A673 (cell line): ENCODE measurements at regions not wholly inside any gene's neighbourhood (a gene's known extent, or its start where the extent isn't known, plus 50 kb on each side); places are given as distances from the start of the nearest gene placed in this dataset.

Experiments used
- BruUV-seq: library from RNA; stranded (reverse); fragments of 400-500 nt; replicated peaks from 2 replicates; lab custom pipeline; 2021; lab: Mats Ljungman, UMichigan
- CTCF ChIA-PET: fragments of 300-600 bp; sonication (Branson Sonifier 250); formaldehyde crosslinking; loops from one replicate; lab custom pipeline; 2022; ENCODE audit warnings: antibody characterized with exemption; lab: Charles Lee
- POLR2A ChIA-PET: fragments of 300-600 bp; sonication (Branson Sonifier 250); formaldehyde crosslinking; loops from one replicate; lab custom pipeline; 2022; ENCODE audit warnings: antibody characterized with exemption; ENCODE audit not compliant: low non-redundant PET; lab: Charles Lee
- DNase-seq: peaks from one replicate; pipeline ENCODE4 v3.0.0-alpha.2; 2015; ENCODE audit warnings: low spot score
- H3K27ac ChIP-seq: fragments of 200-600 bp; sonication (generic); 2 replicates; pipeline ENCODE4 v1.5.1; 2016; ENCODE audit warnings: mixed run types, low read depth, mild to moderate bottlenecking, mixed read lengths, antibody characterized with exemption, low read length; ENCODE audit not compliant: poor library complexity, severe bottlenecking
- H3K27me3 ChIP-seq: fragments of 200-600 bp; sonication (generic); replicated peaks from 2 replicates; pipeline ENCODE4 v1.6.1; 2017; ENCODE audit warnings: mixed run types, low read depth, mild to moderate bottlenecking, mixed read lengths, antibody characterized with exemption, low read length; ENCODE audit not compliant: insufficient read depth, poor library complexity
- H3K36me3 ChIP-seq: fragments of 200-600 bp; sonication (generic); 2 replicates; pipeline ENCODE4 v1.6.1; 2016; ENCODE audit warnings: mixed run types, mild to moderate bottlenecking, mixed read lengths, antibody characterized with exemption, low read length; ENCODE audit not compliant: insufficient read depth, poor library complexity, severe bottlenecking
- H3K4me1 ChIP-seq: fragments of 200-600 bp; sonication (generic); 2 replicates; pipeline ENCODE4 v1.6.1; 2017; ENCODE audit warnings: mixed run types, mild to moderate bottlenecking, mixed read lengths, antibody characterized with exemption, low read length; ENCODE audit not compliant: insufficient read depth, poor library complexity, severe bottlenecking
- H3K4me3 ChIP-seq: fragments of 200-600 bp; sonication (generic); 2 replicates; pipeline ENCODE4 v1.5.1; 2016; ENCODE audit warnings: low read depth, mixed run types, mild to moderate bottlenecking, mixed read lengths, low read length; ENCODE audit not compliant: poor library complexity, severe bottlenecking
- H3K9me3 ChIP-seq: fragments of 200-600 bp; sonication (generic); 2 replicates; pipeline ENCODE4 v1.6.1; 2016; ENCODE audit warnings: mixed run types, low read depth, mild to moderate bottlenecking, mixed read lengths, antibody characterized with exemption, low read length; ENCODE audit not compliant: poor library complexity, severe bottlenecking
- EZH2 ChIP-seq: fragments of 200-600 bp; sonication (generic); IDR thresholded peaks from 2 replicates; pipeline ENCODE4 v1.6.1; 2017; ENCODE audit warnings: borderline replicate concordance, low read depth, mild to moderate bottlenecking, mixed read lengths, antibody characterized with exemption, low read length; ENCODE audit not compliant: poor library complexity, severe bottlenecking
- intact Hi-C: fragments of 100-400 bp; cut with micrococcal nuclease; formaldehyde crosslinking; loops from one replicate; pipeline ENCODE4 v1.10.0; 2022; ENCODE audit not compliant: unreplicated experiment
- TF ChIP-seq, protein P1 (sequence below): fragments of 300-800, 200-600 bp; sonication (generic); conservative IDR thresholded peaks from 2 replicates; pipeline ENCODE4 v1.5.1; 2017; ENCODE audit warnings: low read depth, mild to moderate bottlenecking, antibody characterized with exemption, low read length, moderate library complexity, mixed read lengths

GRCh38 chr2:6206882-6207281 is 514.7 kb downstream of the SOX11 start:
- intact Hi-C loops: no loop called here
- no peak overlapping the region for H3K4me3 ChIP-seq
- no peak overlapping the region for H3K27ac ChIP-seq
- POLR2A ChIA-PET: no interaction called here
- no peaks in the 10 kb centered on the region for H3K27me3 ChIP-seq
- no peak for DNase-seq
- H3K36me3 ChIP-seq: no peaks in the 10 kb centered on the region
- no peaks in the 10 kb centered on the region for H3K9me3 ChIP-seq
- no peaks in the 10 kb centered on the region for H3K4me1 ChIP-seq
- CTCF ChIA-PET: no interaction called here
- BruUV-seq: no TSS peak
- no peak for TF ChIP-seq EZH2
- TF ChIP-seq, protein P1, sequence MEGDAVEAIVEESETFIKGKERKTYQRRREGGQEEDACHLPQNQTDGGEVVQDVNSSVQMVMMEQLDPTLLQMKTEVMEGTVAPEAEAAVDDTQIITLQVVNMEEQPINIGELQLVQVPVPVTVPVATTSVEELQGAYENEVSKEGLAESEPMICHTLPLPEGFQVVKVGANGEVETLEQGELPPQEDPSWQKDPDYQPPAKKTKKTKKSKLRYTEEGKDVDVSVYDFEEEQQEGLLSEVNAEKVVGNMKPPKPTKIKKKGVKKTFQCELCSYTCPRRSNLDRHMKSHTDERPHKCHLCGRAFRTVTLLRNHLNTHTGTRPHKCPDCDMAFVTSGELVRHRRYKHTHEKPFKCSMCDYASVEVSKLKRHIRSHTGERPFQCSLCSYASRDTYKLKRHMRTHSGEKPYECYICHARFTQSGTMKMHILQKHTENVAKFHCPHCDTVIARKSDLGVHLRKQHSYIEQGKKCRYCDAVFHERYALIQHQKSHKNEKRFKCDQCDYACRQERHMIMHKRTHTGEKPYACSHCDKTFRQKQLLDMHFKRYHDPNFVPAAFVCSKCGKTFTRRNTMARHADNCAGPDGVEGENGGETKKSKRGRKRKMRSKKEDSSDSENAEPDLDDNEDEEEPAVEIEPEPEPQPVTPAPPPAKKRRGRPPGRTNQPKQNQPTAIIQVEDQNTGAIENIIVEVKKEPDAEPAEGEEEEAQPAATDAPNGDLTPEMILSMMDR: no peak

DNA sequence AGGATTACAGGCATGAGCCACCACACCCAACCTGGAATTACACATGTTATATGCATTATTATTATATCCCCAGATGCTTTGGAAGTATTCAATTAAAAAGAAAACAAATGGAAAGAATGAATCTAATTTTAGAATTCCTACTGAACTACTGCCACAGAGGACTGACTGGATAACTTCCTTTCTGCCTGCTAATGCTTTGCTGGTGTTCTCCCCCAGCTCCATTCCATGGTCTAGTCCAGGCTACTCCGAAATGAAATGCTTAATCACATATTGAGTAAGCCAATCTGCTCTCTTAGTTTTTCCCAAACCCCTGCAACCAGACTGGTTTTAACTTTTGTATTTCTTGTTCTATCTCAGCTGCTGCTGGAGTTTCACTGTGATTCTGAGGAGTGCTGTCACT is 519.1 kb downstream of the SOX11 start:
- no peaks in the 10 kb centered on the region for H3K36me3 ChIP-seq
- DNase-seq: no peak
- CTCF ChIA-PET: no interaction called here
- TF ChIP-seq EZH2: no peak
- TF ChIP-seq, protein P1: no peak
- no peaks in the 10 kb centered on the region for H3K4me1 ChIP-seq
- no peaks in the 10 kb centered on the region for H3K27me3 ChIP-seq
- no peaks in the 10 kb centered on the region for H3K9me3 ChIP-seq
- H3K27ac ChIP-seq: no peak overlapping the region
- H3K4me3 ChIP-seq: no peak overlapping the region
- POLR2A ChIA-PET: no interaction called here
- intact Hi-C loops: no loop called here
- no TSS peak for BruUV-seq

GRCh38 chr2:6212491-6212890 is 520.3 kb downstream of the SOX11 start:
- Histone ChIP-seq H3K27me3 (no peaks in the 10 kb centered on the region), H3K4me3 (no peak overlapping the region), H3K9me3 (no peaks in the 10 kb centered on the region), H3K36me3 (no peaks in the 10 kb centered on the region), H3K4me1 (no peaks in the 10 kb centered on the region), H3K27ac (no peak overlapping the region)
- ChIA-PET POLR2A (no interaction called here), CTCF (no interaction called here)
- no TSS peak for BruUV-seq
- TF ChIP-seq, protein P1: no peak
- no peak for TF ChIP-seq EZH2
- DNase-seq: no peak
- intact Hi-C loops: no loop called here
